H9 (cell line): ENCODE measurements at regions not wholly inside any gene's neighbourhood (a gene's known extent, or its start where the extent isn't known, plus 50 kb on each side); places are given as distances from the start of the nearest gene placed in this dataset.

Experiments used
- DNase-seq: peaks from one replicate; pipeline ENCODE4 v3.0.0-alpha.2; 2017
- H2AFZ ChIP-seq: one replicate; pipeline ENCODE4 v1.6.1; 2013; ENCODE audit warnings: mild to moderate bottlenecking, low read length, control low read depth, moderate library complexity
- H2AK5ac ChIP-seq: 2 replicates; pipeline ENCODE4 v1.6.1; 2013; ENCODE audit warnings: low read length, control low read depth, mixed read lengths; ENCODE audit not compliant: insufficient read length
- H2BK120ac ChIP-seq: one replicate; pipeline ENCODE4 v1.6.1; 2013; ENCODE audit warnings: low read depth, mild to moderate bottlenecking, low read length, control low read depth, inconsistent platforms; ENCODE audit not compliant: poor library complexity, severe bottlenecking
- H2BK12ac ChIP-seq: 2 replicates; pipeline ENCODE4 v1.6.1; 2013; ENCODE audit warnings: low read length, control low read depth, mixed read lengths, low read depth; ENCODE audit not compliant: insufficient read length
- H2BK15ac ChIP-seq: 2 replicates; pipeline ENCODE4 v1.6.1; 2013; ENCODE audit warnings: low read depth, low read length, control low read depth
- H2BK20ac ChIP-seq: one replicate; pipeline ENCODE4 v1.6.1; 2013; ENCODE audit warnings: low read depth, mild to moderate bottlenecking, low read length, control low read depth, inconsistent platforms; ENCODE audit not compliant: poor library complexity, severe bottlenecking
- H2BK5ac ChIP-seq: 2 replicates; pipeline ENCODE4 v1.6.1; 2013; ENCODE audit warnings: low read length, control low read depth, mixed read lengths; ENCODE audit not compliant: insufficient read length
- H3K14ac ChIP-seq: 2 replicates; pipeline ENCODE4 v1.6.1; 2013; ENCODE audit warnings: low read length, control low read depth; ENCODE audit not compliant: insufficient read depth
- H3K18ac ChIP-seq: 2 replicates; pipeline ENCODE4 v1.6.1; 2013; ENCODE audit warnings: low read depth, mild to moderate bottlenecking, mixed read lengths, low read length, control low read depth; ENCODE audit not compliant: insufficient read length
- H3K23ac ChIP-seq: 2 replicates; pipeline ENCODE4 v1.6.1; 2013; ENCODE audit warnings: low read length, control low read depth, mixed read lengths, low read depth; ENCODE audit not compliant: insufficient read length
- H3K23me2 ChIP-seq: 2 replicates; pipeline ENCODE4 v1.6.1; 2013; ENCODE audit warnings: low read depth, mild to moderate bottlenecking, mixed read lengths, low read length, control low read depth; ENCODE audit not compliant: insufficient read length, poor library complexity, severe bottlenecking
- H3K27ac ChIP-seq: 2 replicates; pipeline ENCODE4 v1.5.1; 2013; ENCODE audit warnings: low read length, control low read depth, mixed read lengths, low read depth; ENCODE audit not compliant: insufficient read length
- H3K27me3 ChIP-seq: 2 replicates; pipeline ENCODE4 v1.6.1; 2013; ENCODE audit warnings: low read length, control low read depth, inconsistent platforms; ENCODE audit not compliant: insufficient read depth
- H3K4ac ChIP-seq: 2 replicates; pipeline ENCODE4 v1.6.1; 2013; ENCODE audit warnings: low read depth, mild to moderate bottlenecking, control low read depth, inconsistent platforms, low read length, moderate library complexity
- H3K4me1 ChIP-seq: 2 replicates; pipeline ENCODE4 v1.6.1; 2013; ENCODE audit warnings: low read length, control low read depth, inconsistent platforms; ENCODE audit not compliant: insufficient read depth
- H3K4me2 ChIP-seq: 2 replicates; pipeline ENCODE4 v1.6.1; 2013; ENCODE audit warnings: low read length, control low read depth, mixed read lengths; ENCODE audit not compliant: insufficient read length, insufficient read depth
- H3K56ac ChIP-seq: 2 replicates; pipeline ENCODE4 v1.6.1; 2013; ENCODE audit warnings: low read depth, mild to moderate bottlenecking, mixed read lengths, low read length, control low read depth; ENCODE audit not compliant: insufficient read length
- H3K79me1 ChIP-seq: 2 replicates; pipeline ENCODE4 v1.6.1; 2013; ENCODE audit warnings: low read depth, mild to moderate bottlenecking, moderate library complexity, low read length, control low read depth, inconsistent platforms; ENCODE audit not compliant: insufficient read depth, poor library complexity, severe bottlenecking
- H3K79me2 ChIP-seq: 2 replicates; pipeline ENCODE4 v1.6.1; 2013; ENCODE audit warnings: low read length, control low read depth, inconsistent platforms; ENCODE audit not compliant: insufficient read depth
- H3K9ac ChIP-seq: 2 replicates; pipeline ENCODE4 v1.6.1; 2013; ENCODE audit warnings: low read length, control low read depth, mixed read lengths; ENCODE audit not compliant: insufficient read length; ENCODE audit errors: extremely low read depth
- H3K9me3 ChIP-seq: one replicate; pipeline ENCODE4 v1.6.1; 2013; ENCODE audit warnings: low read depth, low read length, inconsistent platforms; ENCODE audit not compliant: control insufficient read depth
- H3T11ph ChIP-seq: one replicate; pipeline ENCODE4 v1.6.1; 2013; ENCODE audit warnings: mild to moderate bottlenecking, low read length, control low read depth, inconsistent platforms
- H4K20me1 ChIP-seq: one replicate; pipeline ENCODE4 v1.6.1; 2013; ENCODE audit not compliant: control insufficient read depth, insufficient read length, insufficient read depth
- H4K5ac ChIP-seq: 2 replicates; pipeline ENCODE4 v1.6.1; 2013; ENCODE audit warnings: low read depth, mild to moderate bottlenecking, mixed read lengths, low read length, control low read depth; ENCODE audit not compliant: insufficient read length
- H4K8ac ChIP-seq: replicated peaks from 2 replicates; pipeline ENCODE4 v1.6.1; 2013; ENCODE audit warnings: low read length, control low read depth, mixed read lengths, low read depth; ENCODE audit not compliant: insufficient read length
- H4K91ac ChIP-seq: 2 replicates; pipeline ENCODE4 v1.6.1; 2013; ENCODE audit warnings: low read depth, mild to moderate bottlenecking, moderate library complexity, mixed read lengths, low read length, control low read depth; ENCODE audit not compliant: insufficient read length
- H3K27ac Mint-ChIP-seq, 3 experiments: 2 replicates in 2 of 3; 3 replicates in 1 of 3; pipeline ENCODE4 v1.8.0; 2020 to 2021; ENCODE audit warnings: mixed read lengths in 3 of 3, mild to moderate bottlenecking in 1 of 3, moderate library complexity in 1 of 3
- H3K27me3 Mint-ChIP-seq: 2 replicates; pipeline ENCODE4 v1.8.0; 2021; ENCODE audit warnings: low read depth, mild to moderate bottlenecking, moderate library complexity, mixed read lengths
- H3K36me3 Mint-ChIP-seq, 3 experiments: 2 replicates in 2 of 3; 3 replicates in 1 of 3; pipeline ENCODE4 v1.8.0; 2020 to 2021; ENCODE audit warnings: low read depth in 3 of 3, mixed read lengths in 3 of 3; ENCODE audit not compliant: insufficient read depth in 1 of 3
- H3K4me1 Mint-ChIP-seq, 2 experiments: 2 replicates each; pipeline ENCODE4 v1.8.0; 2020; ENCODE audit warnings: mixed read lengths in 2 of 2
- H3K4me3 Mint-ChIP-seq, 2 experiments: 2 replicates in 1 of 2; 3 replicates in 1 of 2; pipeline ENCODE4 v1.8.0; 2020 to 2021; ENCODE audit warnings: mild to moderate bottlenecking in 2 of 2, mixed read lengths in 2 of 2, moderate library complexity in 1 of 2
- H3K9me3 Mint-ChIP-seq, 2 experiments: 2 replicates in 1 of 2; 3 replicates in 1 of 2; pipeline ENCODE4 v1.8.0; 2020; ENCODE audit warnings: mild to moderate bottlenecking in 2 of 2, mixed read lengths in 2 of 2, moderate library complexity in 1 of 2
- WGBS: extraction: QIAGEN DNeasy Blood & Tissue Kit; methylation state at CpG from one replicate; pipeline ENCODE4 v1.1.7; 2013; ENCODE audit warnings: missing lambda C conversion rate, low lambda C conversion rate, mixed read lengths; ENCODE audit not compliant: insufficient read length; ENCODE audit errors: extremely low coverage; 5-methylcytosine and 5-hydroxymethylcytosine counted together
- TF ChIP-seq, protein P1 (sequence below): fragments of 200-600 bp; sonication (generic); conservative IDR thresholded peaks from 3 replicates; pipeline ENCODE4 v1.8.0; 2021; ENCODE audit warnings: antibody characterized with exemption, mild to moderate bottlenecking

DNA sequence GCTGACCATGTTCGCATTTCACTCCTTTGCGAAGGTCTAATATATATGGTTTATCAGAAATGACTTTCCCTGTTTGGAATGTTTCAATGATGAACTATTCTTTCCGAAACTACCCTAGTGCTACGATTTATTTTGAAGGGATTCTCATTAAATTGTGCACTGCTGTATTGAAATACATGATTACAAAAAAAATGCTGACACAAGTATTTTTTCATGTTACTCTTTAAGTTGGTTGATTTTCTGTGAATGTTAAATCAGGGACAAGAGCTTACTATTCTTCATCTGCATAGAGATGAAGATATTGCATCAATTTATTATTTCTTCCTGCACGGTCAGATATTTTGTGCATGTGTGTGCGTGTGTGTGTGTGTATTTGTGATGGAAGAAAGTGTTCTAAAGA lies 731.5 kb upstream of the AGA start:
- Histone ChIP-seq H3K79me2 (no peaks in the 10 kb centered on the region), H2BK12ac (no peak overlapping the region), H3K4ac (no peak overlapping the region), H3K9me3 (no peaks in the 10 kb centered on the region), H4K5ac (no peak overlapping the region), H2AK5ac (no peak overlapping the region), H2BK5ac (no peak overlapping the region), H3K27ac (no peak overlapping the region), H2BK15ac (no peak overlapping the region), H3K4me1 (no peaks in the 10 kb centered on the region), H3K23ac (no peak overlapping the region), H2BK120ac (no peak overlapping the region), H3K9ac (no peak overlapping the region), H3K27me3 (no peaks in the 10 kb centered on the region), H4K8ac (no peak overlapping the region), H2BK20ac (no peak overlapping the region), H2AFZ (no peak overlapping the region), H4K20me1 (no peaks in the 10 kb centered on the region), H3K18ac (no peak overlapping the region), H3K79me1 (no peaks in the 10 kb centered on the region), H3T11ph (no peak overlapping the region), H3K4me2 (no peak overlapping the region), H3K23me2 (no peaks in the 10 kb centered on the region), H4K91ac (no peak overlapping the region), H3K14ac (no peak overlapping the region), H3K56ac (no peak overlapping the region)
- Mint-ChIP-seq H3K4me1 (no peaks in the 10 kb centered on the region), H3K36me3 (peaks cover 0 to 6% (median 0%) of the 10 kb centered on the region in 3 experiments; a peak in 3 of 7 replicates), H3K27me3 (no peaks in the 10 kb centered on the region), H3K27ac (no peak overlapping the region), H3K4me3 (no peak overlapping the region), H3K9me3 (peaks cover 10 to 11% of the 10 kb centered on the region in 2 experiments)
- no CpG with 5 or more reads among the region's 6 CpGs for WGBS
- TF ChIP-seq, protein P1, sequence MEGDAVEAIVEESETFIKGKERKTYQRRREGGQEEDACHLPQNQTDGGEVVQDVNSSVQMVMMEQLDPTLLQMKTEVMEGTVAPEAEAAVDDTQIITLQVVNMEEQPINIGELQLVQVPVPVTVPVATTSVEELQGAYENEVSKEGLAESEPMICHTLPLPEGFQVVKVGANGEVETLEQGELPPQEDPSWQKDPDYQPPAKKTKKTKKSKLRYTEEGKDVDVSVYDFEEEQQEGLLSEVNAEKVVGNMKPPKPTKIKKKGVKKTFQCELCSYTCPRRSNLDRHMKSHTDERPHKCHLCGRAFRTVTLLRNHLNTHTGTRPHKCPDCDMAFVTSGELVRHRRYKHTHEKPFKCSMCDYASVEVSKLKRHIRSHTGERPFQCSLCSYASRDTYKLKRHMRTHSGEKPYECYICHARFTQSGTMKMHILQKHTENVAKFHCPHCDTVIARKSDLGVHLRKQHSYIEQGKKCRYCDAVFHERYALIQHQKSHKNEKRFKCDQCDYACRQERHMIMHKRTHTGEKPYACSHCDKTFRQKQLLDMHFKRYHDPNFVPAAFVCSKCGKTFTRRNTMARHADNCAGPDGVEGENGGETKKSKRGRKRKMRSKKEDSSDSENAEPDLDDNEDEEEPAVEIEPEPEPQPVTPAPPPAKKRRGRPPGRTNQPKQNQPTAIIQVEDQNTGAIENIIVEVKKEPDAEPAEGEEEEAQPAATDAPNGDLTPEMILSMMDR = no peak
- DNase-seq = no peak
